Fibroblast of mammary gland (primary cell): ENCODE measurements at regions not wholly inside any gene's neighbourhood (a gene's known extent, or its start where the extent isn't known, plus 50 kb on each side); places are given as distances from the start of the nearest gene placed in this dataset.
A peak's percentile ranks its signal among the peaks of the same experiment; 100 is the strongest.

Experiments used
- DNase-seq: peaks from one replicate; pipeline ENCODE4 v3.0.0-alpha.2; 2010; ENCODE audit warnings: low read depth
- H3K4me3 ChIP-seq: 2 replicates; pipeline ENCODE4 v1.5.1; 2011; ENCODE audit warnings: low read depth, mild to moderate bottlenecking, low read length, moderate library complexity; ENCODE audit not compliant: control insufficient read depth
- TF ChIP-seq, protein P1 (sequence below): conservative IDR thresholded peaks from 2 replicates; pipeline ENCODE4 v1.5.1; 2011; ENCODE audit warnings: low read depth, low read length, inconsistent platforms; ENCODE audit not compliant: control insufficient read depth, insufficient read depth

DNA sequence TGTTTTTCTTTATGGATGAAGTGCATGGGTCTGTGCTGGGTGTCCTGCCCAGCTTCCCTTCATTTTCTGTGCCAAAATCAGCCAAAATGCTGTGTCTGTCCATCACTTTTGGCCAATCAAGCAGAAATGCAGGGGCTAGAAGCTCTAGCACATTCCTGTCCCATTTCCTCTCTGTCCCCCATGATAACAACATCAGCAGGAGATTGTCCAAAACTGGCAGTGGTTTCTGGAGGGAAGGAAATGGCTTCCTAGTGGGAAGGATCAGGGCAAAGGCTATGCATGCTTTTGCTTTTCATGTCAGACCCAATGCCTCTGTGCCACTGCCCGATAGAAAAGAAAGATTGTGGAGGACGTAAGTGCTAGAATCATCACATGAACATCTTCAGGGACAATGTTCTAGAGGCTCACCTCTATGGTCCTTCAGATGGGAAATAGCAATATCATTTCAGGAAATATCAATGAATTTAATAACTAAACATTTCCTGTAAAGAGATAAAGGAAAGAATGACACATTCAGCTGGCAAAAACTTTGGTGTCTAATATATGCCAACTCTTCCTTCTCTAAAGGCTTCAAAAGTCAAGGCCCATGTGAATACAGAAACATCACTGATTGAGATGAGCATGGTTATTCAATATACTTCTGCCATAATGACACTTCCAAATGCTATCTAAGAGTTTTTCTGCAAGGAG, 107.5 kb downstream of the SETD4 start:
- TF ChIP-seq, protein P1, sequence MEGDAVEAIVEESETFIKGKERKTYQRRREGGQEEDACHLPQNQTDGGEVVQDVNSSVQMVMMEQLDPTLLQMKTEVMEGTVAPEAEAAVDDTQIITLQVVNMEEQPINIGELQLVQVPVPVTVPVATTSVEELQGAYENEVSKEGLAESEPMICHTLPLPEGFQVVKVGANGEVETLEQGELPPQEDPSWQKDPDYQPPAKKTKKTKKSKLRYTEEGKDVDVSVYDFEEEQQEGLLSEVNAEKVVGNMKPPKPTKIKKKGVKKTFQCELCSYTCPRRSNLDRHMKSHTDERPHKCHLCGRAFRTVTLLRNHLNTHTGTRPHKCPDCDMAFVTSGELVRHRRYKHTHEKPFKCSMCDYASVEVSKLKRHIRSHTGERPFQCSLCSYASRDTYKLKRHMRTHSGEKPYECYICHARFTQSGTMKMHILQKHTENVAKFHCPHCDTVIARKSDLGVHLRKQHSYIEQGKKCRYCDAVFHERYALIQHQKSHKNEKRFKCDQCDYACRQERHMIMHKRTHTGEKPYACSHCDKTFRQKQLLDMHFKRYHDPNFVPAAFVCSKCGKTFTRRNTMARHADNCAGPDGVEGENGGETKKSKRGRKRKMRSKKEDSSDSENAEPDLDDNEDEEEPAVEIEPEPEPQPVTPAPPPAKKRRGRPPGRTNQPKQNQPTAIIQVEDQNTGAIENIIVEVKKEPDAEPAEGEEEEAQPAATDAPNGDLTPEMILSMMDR: no peak
- no peak overlapping the region for H3K4me3 ChIP-seq
- DNase-seq: no peak

DNA sequence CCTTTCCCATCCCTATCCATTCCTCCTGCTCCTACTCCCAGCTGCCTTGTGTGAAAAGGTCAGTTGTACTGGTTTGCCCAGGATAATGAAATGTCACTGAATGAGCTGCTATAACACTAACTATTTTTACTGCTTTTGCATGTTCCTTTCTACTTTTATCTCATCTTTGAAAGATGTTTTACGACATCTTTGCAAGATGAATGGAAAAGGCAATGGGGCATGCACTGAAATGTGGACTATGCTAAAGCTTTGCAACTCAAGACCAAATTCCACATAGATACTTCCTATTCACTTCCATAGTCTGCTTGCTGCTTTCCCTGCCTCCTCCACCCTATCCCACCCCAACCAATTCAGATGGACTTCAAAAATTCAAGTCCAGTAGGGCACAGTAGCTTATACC, 111.3 kb downstream of the SETD4 start:
- no peak overlapping the region for H3K4me3 ChIP-seq
- DNase-seq: no peak
- TF ChIP-seq, protein P1: no peak

GRCh38 chr21:35945089-35945671, 115.1 kb downstream of the SETD4 start:
- TF ChIP-seq, protein P1: no peak
- no peak overlapping the region for H3K4me3 ChIP-seq
- no peak for DNase-seq

DNA sequence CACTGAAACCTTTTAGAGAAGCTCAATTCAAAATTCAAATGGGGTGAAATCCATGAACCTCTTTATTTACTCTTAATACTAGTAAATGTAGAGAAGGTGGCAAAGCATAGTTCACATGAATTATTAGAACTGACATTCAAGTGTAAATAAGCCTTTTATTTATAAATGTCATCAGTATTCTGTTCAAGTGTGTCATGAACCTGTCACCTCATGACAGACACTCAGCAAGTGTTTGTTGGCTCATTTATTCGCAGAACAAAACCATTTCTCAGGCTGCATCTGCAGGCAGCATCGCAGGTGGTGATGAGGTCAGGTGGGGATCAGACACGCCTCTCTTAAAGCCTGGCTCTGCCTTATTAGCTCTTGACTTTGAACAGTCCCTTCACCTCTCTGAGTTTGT, 116.6 kb downstream of the SETD4 start:
- TF ChIP-seq, protein P1: no peak
- H3K4me3 ChIP-seq: no peak overlapping the region
- no peak for DNase-seq

- TF ChIP-seq, protein P1: no peak
- no peak for DNase-seq
- H3K4me3 ChIP-seq: no peak overlapping the region
Observed at GRCh38 chr21:35942211-35943144, 117.8 kb downstream of the SETD4 start.

DNA sequence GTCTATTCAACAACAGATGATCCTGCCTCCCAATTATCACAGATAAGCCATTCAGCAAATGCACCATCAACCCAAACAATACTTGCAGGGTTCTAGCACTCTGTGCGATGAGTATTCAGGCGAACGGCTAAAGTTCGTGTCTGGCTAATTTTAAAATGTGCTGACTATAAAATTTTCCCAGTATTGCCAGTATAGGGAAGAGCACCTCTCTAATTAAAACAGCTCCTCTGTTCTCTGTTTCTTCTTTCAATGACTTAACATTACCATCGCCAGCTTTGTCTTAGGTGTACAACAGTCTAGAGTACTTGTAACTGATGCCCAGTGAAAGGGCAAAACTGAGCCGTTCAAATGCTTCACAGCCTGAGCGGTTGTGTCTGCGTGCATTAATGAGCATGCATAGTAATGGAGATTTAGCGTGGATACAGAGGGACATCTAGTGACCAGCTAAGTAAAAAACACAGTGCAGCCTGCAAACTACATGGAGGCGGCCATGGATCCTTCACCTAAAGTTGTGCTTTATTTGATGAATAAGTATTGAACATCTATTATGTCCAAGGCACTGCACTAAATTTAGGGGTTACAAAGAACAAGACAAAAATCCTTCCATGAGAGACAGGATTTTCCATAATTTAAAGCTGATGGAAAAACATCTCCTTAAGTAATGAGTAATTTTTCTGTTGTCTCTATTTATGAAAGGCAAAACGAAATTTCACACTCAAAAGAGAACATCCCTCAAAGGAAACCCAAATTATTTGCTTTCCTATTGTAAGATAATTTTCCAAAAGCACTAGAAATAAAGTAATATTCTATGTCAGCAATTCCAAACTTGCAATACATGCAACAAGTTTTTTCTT, 120.0 kb downstream of the SETD4 start:
- TF ChIP-seq, protein P1: peak; percentile 82
- DNase-seq: peak; percentile 86
- no peak overlapping the region for H3K4me3 ChIP-seq
